ENCODE measurements at regions not wholly inside any gene's neighbourhood (a gene's known extent, or its start where the extent isn't known, plus 50 kb on each side); places are given as distances from the start of the nearest gene placed in this dataset.

- no peak for TF ChIP-seq EP300 (IDR thresholded peaks at IDR 0.05; ENCODE audit: low read depth)
- TF ChIP-seq POLR2AphosphoS5 (IDR thresholded peaks at IDR 0.05): no peak
- peak; percentile 54 to 72 (median 61) for TF ChIP-seq CTCF (IDR thresholded peaks at IDR 0.05)
These were observed 128.5 kb upstream of the ARX start for GRCh38 chrX:25144043-25144940.

All from transverse colon (tissue), 4 donors.